ENCODE measurements at regions not wholly inside any gene's neighbourhood (a gene's known extent, or its start where the extent isn't known, plus 50 kb on each side); places are given as distances from the start of the nearest gene placed in this dataset.
"Not testable (repeated sequence)": the region's sequence is repeated elsewhere in the genome, so short reads cannot be mapped to it uniquely, and the experiment has no call there.

DNA sequence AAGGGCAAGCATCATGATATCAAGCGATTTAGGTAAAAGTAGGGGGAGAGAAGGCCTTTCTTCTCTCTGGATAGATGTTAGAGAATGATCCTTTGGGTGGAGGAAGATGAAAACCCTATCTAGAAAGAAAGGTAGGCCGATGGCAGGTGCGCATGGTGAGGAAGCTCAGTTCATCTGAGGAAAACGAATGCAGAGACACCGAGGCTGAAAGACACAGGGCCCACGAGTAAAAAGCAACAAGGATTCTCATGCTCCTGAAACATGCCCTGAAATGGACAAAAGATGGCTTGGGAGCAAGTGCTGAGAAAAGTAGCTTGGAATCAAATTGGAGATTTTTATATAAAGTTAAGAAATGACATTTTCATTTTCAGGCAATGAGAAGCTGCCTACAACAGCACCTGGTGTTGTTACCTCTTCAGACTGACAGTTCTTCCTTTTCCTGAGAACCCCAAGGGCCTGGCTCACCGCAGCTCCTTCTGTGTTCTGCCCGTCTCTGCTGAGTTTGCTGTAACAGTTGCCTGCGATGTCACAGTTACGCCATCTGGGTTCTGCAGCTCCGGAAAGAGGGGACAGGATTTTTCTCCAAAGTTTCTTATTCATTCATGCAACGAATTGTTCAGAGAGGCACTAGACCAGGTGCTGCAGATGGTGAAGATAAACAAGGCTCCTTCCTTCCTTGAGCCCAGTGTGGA, 402.0 kb upstream of the KLF6 start:
- no peak for DNase-seq

DNA sequence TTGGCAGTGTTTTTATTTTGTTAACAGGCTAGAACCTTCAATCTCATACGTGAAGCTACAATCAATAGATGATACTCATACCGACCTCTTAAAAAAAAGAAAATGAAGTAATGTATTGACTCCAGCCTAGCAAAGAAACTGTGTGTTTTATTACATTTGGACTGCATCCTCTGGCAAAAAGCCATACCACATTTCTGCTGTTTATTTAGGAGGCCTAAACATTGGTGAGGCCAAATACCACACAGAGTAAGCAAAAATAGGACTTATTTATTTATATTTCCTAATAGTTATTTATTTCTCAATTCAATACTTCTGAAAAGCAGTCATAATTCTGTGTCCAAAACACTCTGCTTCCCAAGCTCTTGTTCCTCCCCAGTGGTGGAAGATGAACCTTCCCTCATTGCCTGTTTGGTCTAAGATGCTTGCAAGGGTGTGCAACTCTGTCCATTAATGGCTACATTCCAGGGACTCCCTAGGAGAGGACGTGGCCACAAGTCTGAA, 398.8 kb upstream of the KLF6 start:
- DNase-seq = peak; percentile 47

- DNase-seq = no peak
Measured at GRCh38 chr10:4181621-4182049, 396.6 kb upstream of the KLF6 start.

- DNase-seq = no peak
Measured at GRCh38 chr10:4181081-4181480, 396.1 kb upstream of the KLF6 start.

- DNase-seq = no peak
Measured at GRCh38 chr10:4177791-4178190, 392.8 kb upstream of the KLF6 start.

DNA sequence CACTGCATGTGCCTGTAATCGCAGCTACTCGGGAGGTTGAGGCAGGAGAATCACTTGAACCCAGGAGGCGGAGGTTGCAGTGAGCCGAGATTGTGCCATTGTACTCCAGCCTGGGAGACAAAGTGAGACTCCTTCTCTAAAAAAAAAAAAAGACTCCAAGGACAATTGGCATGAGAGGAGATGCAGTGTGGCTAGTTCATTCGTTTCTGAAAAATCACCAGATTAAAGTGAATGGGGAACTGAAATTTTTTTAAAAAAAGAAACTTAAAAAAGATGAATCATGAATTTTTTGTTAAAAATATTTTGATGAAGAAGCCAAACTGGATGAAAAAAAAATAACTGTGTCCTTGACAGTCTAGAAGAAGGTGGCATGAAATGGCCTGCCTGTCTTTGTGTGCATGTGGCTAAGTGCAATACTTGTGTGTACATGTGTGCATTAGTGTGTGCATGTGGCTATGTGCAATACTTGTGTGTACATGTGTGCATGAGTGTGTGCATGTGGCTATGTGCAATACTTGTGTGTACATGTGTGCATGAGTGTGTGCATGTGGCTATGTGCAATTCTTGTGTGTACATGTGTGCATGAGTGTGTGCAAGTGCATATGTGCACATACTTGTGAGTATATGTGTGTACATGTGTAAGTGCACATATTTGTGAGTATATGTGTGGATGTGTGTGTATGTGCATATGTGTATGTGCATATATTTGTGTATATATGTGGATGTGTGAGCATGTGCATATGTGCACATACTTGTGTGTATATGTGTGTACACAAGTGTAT, 391.7 kb upstream of the KLF6 start:
- DNase-seq = no peak

- DNase-seq = peak; percentile 29
Measured at GRCh38 chr10:4174197-4174596, 389.2 kb upstream of the KLF6 start.

GRCh38 chr10:4170633-4171314, 385.8 kb upstream of the KLF6 start:
- no peak for DNase-seq

- DNase-seq = no peak
Measured at GRCh38 chr10:4170181-4170580, 385.2 kb upstream of the KLF6 start.

- no peak for DNase-seq
Measured at GRCh38 chr10:4169448-4169847, 384.4 kb upstream of the KLF6 start.

DNA sequence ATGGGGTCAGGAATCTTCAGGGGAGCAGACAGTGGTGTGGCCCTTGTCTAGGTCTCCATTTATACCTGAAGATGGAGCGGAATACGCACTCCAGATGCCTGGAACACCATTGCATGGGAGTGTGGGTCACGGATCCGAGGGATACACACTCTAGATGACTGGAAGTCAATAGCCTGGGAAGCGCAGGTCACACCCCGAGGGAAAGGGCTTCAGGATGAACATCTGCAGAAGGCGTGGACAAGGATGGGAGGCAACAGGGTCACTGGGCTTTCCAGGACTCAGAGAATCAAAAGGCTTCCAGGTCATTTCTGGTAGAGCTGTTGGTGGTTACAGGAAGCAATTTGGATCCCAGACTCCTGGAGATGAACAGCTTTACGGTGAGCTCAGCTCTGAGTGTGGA, 382.2 kb upstream of the KLF6 start:
- no peak for DNase-seq

DNA sequence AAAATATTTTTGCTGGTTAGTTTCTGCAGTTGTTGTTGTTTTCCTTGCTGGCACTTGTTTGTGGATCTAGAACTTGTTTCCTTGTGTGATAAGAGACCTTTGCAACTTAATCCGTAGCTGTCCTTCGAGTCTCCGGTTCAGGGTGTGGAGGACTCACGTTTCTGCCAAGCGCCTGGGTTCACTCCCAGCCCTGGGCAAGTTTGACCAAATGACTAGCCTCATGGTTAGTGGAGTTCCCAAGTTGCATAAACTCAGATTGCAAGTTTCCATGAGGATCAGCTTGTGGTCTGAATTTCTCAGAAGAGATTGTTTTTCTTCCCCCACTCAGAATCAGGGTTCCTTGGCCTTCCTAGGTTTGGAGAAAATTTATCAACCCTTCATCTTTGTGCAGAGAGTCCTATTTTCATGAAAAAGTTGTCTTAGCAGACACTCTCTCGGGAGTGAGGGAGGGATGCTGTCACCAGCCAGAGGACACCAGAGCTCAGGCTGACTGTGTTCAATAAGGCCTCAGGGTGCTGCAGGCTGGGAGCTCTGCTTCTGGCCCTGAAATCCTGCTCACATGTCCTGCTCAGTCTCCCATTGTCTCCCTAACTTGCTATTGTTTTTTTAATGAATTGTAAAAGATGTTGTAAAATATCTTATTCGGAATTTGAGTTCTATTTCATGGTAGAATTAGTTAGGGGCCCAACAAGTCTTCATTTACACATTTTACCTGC, 377.7 kb upstream of the KLF6 start:
- DNase-seq = no peak

GRCh38 chr10:4159173-4159572, 374.2 kb upstream of the KLF6 start:
- no peak for DNase-seq

- DNase-seq = no peak
Measured at GRCh38 chr10:4154191-4154715, 369.2 kb upstream of the KLF6 start.

DNA sequence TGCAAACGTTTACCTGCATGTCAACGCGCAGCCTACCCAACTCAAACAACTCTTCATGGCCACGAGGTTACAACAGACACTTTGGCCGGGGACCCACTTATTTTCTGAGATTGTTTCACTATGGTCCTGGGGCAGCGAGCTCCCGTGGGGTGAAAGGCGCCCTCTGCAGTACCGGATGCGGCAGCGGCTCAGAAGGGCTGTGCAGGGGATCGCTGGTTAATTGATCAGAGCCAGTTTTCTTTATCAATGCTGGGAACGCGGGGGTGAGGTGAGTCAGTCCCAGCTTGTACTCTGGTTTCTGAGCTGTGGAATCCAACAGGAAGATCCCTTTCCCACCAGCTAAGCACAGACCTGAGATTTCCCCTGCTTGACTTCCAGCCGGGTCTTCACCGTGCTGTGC, 366.5 kb upstream of the KLF6 start:
- no peak for DNase-seq

DNA sequence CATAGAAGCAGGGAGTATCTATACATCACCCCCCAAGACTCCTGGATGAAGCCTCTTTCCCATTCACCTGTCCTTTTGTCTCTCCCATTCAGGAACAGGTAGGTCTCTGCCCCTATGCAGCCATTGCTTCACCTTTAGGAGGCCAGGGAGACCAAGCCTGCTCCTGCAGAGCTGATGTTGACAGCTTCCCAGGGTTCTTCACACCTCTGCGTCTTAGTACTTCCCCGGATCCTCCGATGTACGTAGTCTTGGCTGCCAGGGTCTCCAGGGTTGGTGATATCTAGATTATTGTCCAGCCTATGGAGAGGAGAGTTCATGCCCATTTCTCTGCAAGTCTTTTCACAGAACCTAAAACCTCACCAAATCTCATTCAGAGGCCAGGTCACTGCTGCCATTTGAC, 365.7 kb upstream of the KLF6 start:
- DNase-seq = no peak

GRCh38 chr10:4149460-4149859, 364.5 kb upstream of the KLF6 start:
- not testable (repeated sequence) for DNase-seq

DNA sequence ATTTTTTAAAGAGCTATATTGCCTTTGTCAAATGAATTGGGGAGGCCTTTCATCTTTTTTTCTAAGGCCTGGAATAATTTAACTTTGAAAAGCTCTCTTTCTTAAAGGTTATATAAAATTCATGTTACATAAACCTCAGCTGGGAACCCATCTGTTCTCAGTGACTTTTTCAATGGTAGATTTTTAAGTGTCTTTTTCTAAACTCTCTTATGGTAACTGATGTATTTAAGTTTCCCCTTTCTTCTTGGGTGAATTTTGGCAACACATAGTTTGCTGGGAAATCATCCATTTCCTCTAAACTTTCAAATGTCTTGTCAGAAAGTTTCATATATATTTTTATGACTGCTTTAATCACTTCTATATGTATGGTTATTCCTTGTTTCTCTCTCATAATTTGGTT, 362.2 kb upstream of the KLF6 start:
- DNase-seq = no peak

DNA sequence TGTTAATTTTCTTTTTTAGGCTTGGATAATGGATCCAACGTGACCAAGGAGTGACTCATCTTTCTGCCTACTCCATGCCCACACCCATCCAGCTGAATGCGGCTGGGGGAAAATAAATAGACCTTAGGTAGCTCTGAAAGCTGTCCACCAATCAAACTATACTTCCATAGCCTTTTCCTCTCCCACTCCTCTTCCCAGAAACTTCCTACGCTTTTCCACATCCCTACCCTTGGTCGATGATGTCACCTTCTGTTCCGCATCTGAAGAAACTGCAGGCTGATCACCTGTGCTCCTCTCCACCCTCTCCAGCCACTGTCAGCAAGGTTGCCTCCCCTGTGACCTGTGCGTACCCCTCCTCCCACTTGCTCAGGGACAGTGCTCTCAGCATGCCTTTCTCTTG, 359.8 kb upstream of the KLF6 start:
- no peak for DNase-seq

- peak; percentile 33 for DNase-seq
Measured at GRCh38 chr10:4141471-4141870, 356.5 kb upstream of the KLF6 start.

GRCh38 chr10:4138146-4138721, 353.2 kb upstream of the KLF6 start:
- DNase-seq = peak; percentile 40

DNA sequence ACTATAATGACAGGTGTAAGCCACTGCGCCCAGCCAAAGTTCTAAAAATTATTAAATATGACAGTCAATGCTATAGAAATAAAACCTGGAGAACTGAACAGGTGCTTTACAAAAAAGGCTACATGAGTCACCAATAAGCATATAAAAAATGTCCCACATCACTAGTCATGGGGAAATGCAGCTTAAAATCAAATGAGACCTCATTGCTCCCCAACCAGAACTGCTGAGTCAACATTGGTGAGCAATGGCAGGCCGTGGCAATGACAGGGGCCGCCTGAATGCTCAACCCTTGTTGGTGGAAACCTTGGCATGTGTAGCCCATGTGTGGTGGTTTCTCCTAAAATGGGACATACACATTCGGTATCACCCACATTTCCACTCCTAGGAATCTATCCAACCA, 352.3 kb upstream of the KLF6 start:
- no peak for DNase-seq

- DNase-seq = peak; percentile 9
Measured at GRCh38 chr10:4136121-4136520, 351.1 kb upstream of the KLF6 start.
